ENCODE measurements at regions not wholly inside any gene's neighbourhood (a gene's known extent, or its start where the extent isn't known, plus 50 kb on each side); places are given as distances from the start of the nearest gene placed in this dataset.
"Not testable (repeated sequence)": the region's sequence is repeated elsewhere in the genome, so short reads cannot be mapped to it uniquely, and the experiment has no call there.

DNA sequence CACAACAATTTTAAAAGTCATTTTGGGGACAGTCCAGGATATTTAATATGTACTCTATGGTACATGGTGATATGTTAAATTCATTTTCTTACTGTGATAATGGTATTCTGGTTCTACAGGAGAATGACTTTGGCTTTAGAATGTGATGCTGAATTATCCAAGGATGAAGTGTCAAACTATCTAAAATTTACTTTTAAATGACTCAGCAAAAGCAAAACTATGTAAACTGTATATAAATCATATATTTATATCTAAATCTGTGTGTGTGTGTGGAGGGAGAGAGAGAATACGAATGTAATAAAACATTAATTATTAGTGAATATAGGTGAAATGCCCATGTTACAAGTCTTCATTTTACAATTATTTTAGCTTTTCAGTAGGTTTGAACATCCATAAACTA, 733.8 kb upstream of the CA10 start:
- ATAC-seq (ENCODE audit: poor library complexity) (no peak), DNase-seq (no peak)
- intact Hi-C loops (cut with DNase I), result no loop called here

DNA sequence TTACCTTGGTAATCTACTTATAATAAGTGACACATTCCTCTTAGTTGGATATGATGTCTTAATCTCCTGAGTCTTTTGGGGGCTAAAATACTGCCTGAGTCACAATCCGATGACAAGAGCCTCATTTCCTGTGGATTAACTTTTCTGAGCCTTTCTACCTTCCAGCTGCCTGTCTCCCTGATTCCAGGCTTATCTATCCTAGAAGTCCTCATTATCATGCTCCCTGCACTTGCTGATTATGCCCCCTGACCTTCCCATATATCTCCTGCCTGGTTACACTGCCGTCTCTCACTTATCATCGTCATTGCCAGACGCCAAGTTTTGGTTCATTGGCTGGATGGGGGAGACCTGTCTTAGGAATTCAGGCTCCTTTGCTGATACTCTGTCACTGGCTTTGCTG, 727.4 kb upstream of the CA10 start:
- ATAC-seq (ENCODE audit: poor library complexity) (no peak), DNase-seq (no peak)
- intact Hi-C loops (cut with DNase I), result no loop called here

DNA sequence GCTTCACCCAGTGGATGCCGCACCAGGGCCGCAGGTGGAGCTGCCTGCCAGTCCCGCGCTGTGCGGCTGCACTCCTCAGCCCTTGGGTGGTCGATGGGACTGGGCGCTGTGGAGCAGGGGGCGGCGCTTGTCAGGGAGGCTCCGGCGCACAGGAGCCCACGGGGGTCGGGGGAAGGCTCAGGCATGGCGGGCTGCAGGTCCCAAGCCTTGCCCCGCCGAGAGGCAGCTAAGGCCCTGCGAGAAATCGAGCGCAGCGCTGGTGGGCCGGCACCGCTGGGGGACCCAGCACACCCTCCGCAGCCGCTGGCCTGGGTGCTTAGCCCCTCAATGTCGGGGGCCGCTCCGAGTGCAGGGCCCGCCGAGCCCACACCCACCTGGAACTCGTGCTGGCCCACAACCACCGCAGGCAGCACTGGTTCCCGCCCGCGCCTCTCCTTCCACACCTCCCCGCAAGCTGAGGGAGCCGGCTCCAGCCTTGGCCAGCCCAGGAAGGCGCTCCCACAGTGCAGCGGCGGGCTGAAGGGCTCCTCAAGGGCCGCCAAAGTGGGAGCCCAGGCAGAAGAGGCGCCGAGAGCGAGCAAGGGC, 725.5 kb upstream of the CA10 start:
- intact Hi-C loops (cut with DNase I); DNase-seq; ATAC-seq (ENCODE audit: poor library complexity): not testable (repeated sequence)

DNA sequence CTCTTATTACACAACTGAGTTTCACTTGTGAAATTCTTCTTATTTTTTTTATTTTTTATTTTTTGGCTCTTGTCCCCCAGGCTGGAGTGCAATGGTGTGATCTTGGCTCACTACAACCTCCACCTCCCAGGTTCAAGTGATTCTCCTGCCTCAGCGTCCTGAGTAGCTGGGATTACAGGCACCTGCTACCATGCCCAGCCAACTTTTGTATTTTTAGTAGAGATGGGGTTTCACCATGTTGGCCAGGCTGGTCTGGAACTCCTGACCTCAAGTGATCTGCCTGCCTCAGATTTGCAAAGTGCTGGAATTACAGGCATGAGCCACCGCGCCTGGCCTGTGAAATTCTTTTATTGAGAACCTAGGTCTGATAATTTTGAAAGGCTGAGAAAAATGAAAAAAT, 688.3 kb upstream of the CA10 start:
- DNase-seq; intact Hi-C loops (cut with DNase I); ATAC-seq (ENCODE audit: poor library complexity): not testable (repeated sequence)

DNA sequence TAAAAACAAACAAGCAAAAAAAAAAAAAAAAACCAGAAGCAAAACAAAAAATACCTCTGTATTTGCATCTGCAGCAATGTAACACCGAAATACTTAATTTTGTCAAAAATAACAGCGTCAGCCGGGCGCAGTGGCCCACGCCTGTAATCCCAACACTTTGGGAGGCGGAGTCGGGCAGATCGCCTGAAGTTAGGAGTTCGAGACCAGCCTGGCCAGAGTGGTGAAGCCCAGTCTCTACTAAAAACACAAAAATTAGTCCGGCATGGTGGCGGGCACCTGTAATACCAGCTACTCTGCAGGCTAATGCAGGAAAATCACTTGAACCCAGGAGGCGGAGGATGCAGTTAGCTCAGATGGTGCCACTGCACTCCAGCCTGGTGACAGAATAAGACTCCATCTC, 683.5 kb upstream of the CA10 start:
- no peak for DNase-seq

DNA sequence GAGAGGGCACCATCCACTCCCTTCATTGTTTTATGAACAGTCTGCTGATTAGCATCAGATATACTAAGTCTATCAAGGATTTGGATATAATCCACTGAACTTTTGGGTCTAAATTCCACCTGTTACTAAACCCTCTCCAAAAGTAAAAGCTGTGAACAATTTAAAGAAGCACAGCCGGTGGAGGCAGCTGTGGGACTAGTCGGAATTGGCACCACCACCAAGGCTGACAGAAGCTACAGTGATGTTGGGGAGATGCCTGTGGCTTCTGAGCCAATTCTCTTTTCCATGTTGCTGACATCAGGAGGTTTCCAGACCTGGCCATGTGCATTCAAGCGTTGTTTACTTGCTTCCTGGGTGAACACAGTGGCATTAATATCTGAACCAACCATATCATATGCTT, 679.0 kb upstream of the CA10 start:
- ATAC-seq (ENCODE audit: poor library complexity) (no peak), DNase-seq (no peak)
- intact Hi-C loops (cut with DNase I), result no loop called here

More for the DNA sequence above, 683.5 kb upstream of the CA10 start:
- intact Hi-C loops (cut with DNase I), result no loop called here
- no peak for ATAC-seq (ENCODE audit: poor library complexity)

DNA sequence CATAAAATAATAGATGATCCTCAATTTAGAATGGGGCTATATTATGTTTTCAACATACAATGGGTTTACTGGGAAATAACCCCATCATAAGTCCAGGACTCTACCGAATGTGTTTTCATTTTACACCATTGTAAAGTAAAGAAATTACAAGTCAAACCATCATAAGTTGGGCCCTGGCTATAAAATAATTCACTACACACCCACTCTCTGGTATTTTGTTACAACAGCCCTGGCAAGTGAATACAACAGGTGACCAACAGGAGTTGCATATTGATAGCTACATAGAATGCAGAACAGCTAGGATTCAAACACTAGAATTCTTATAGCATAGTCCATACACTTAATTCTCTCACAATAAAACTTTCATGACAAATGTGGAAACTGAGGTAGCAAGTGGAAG, 673.0 kb upstream of the CA10 start:
- no peak for ATAC-seq (ENCODE audit: poor library complexity)
- no peak for DNase-seq
- intact Hi-C loops (cut with DNase I), result no loop called here

DNA sequence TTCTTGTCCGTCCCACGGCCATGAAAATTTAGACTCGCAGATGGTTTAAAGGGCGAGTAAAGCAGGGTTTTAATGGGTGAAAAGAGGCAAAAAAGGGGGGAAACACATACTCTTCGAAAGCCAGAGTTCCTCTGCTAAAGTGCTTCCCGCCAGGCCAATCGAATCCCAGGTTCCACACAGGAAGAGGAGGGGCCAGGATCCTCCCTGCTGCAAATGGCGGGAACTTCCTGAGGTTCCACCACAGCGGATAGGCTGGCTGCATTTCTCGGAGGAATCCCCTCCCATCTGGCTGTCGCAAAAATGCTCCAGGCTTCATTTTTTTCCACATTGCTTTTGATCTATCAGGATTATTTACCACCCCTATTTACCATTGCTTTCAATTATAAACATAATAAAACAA, 670.1 kb upstream of the CA10 start:
- intact Hi-C loops (cut with DNase I), result no loop called here
- no peak for DNase-seq
- ATAC-seq (ENCODE audit: poor library complexity), result no peak

DNA sequence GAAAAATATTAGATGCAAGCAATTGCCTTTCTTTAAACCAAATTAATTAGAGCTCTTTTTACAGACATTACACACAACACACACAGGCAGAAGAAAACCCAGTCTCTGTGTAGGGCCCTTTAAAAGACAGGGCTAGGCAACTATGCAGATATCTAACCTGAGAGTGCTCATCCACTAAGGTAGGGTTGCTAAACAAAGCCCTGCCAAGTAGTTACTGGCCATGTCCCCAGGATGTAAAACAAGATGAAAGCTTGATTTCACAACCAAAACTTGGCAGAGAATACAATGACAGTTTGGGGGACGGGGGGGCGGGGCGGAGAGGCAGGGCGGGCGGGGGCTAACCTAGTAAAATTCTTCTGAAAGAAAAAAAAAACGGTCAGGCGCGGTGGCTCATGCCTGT, 669.0 kb upstream of the CA10 start:
- DNase-seq, result no peak
- intact Hi-C loops (cut with DNase I), result no loop called here
- no peak for ATAC-seq (ENCODE audit: poor library complexity)

DNA sequence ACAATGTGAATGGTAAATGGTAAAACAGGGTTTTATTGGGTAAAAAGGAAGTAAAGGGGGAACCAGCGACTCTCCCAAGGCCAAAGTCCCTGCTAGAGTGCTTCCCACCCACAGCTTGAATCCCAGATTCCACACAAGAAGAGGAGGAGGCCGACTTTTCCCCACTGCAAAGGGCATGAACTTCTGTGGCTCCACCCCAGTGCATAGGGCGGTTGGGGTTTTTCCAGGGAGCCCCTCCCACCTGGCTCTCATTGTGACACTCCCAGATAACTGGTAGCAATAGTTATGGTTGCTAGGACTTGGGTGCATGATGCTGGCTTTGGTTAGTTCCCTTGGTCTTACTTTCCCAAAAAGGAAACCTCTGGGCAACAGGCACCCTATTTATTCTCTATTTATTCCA, 666.0 kb upstream of the CA10 start:
- intact Hi-C loops (cut with DNase I), result no loop called here
- DNase-seq (no peak), ATAC-seq (ENCODE audit: poor library complexity) (no peak)

DNA sequence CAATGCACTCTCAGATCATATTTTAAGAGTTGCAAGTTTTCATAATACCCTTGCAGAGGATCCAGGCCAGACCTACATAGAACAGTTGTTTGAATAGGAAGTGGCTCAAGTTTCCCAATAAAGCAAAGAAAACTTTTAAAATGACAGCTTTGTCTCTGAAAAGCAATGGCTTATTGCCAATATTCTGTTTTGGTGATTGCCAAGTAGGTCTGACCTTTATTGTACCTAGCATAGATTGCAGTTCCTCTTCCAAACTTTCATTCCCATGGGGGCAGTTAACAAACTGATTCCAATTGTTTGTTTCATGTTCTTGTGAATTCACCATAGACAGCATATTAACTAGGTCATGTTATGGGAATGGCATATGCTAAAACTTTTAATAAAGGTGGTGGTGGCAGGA, 664.6 kb upstream of the CA10 start:
- no peak for DNase-seq

DNA sequence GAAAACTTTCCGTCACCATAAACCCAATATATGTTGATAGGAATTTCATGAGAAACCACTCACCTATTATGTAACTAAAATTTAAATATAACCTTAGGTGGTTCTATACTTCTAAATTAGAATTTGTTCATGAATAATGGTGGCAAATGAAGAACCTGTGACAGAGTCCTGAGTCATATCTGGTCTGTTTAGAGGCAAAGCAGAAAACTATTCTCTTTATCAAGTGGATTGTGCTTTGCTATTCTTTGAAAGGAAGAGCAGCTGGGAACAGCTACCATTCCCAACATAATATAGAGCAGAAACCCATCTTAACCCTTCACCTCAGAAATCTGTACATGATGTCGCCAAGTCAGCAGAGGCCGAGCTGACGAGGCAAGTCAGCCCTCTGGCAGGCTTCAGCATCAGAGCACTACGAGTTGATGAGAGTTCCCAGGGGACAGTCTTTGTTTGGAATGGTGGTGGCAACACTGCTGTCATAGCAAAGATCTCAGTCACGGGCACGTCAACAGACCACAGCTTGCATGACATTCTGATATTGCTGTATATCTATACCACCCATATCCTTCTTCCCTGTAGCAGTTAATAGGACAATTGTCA, 631.9 kb upstream of the CA10 start:
- intact Hi-C loops (cut with DNase I), result no loop called here
- no peak for ATAC-seq (ENCODE audit: poor library complexity)
- no peak for DNase-seq

More for the DNA sequence above, 664.6 kb upstream of the CA10 start:
- intact Hi-C loops (cut with DNase I), result no loop called here
- ATAC-seq (ENCODE audit: poor library complexity), result no peak

DNA sequence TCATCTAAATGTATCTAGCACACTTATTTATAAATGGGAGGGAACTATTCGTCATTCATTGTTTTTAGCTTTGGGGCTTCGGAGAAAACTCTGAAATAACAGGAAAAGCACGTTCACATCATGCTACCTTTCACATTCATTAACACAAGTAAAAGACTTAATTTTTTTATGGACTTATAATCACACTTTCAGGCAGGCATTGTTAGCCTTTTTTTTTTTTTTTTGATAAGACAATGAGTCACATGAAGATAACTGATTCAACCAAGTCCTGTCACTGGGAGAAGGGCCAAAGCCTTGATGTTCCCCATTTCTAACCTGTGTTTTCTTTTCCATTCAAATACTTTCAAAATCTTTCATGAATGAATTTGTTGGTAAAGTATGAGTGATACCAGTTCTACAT, 631.3 kb upstream of the CA10 start:
- no peak for DNase-seq
- intact Hi-C loops (cut with DNase I), result no loop called here
- ATAC-seq (ENCODE audit: poor library complexity), result no peak

DNA sequence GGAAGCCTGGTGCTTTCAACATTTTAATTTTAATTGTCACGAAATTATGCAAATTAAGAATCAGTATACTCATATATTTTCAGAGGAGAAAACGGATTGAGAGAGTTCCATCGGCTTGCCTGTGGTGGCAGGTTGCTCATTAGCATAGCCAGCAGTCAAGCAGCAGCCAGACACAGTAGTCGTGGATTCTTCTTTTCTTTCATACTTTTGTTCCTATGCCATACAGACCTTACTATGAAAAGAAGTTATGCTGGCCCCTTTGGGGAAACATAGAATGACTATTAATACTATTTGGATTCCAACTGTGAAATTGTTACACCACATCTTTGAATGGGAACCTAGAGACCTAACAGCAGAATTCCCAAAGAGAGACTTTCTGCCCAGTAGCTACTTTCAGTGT, 617.7 kb upstream of the CA10 start:
- intact Hi-C loops (cut with DNase I), result no loop called here
- no peak for ATAC-seq (ENCODE audit: poor library complexity)
- no peak for DNase-seq

DNA sequence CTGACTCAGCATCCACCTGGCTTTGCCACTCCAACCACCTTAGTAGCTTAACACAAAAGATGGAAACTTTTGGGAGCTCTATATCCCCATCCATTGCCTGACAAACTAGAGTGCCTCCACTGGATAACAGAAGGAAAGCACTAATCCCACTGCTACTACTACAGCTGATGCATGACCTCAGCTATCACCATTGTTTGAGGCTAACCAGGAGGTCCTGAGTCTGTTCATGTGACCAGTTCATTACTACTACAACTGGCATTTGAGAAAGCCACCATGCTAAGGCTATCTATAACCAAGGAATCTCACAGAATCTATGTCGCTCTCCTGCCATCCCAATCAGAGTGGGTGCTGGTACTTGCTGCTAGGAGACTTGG, 604.3 kb upstream of the CA10 start:
- ATAC-seq (ENCODE audit: poor library complexity), result no peak
- intact Hi-C loops (cut with DNase I), result no loop called here
- DNase-seq, result no peak

DNA sequence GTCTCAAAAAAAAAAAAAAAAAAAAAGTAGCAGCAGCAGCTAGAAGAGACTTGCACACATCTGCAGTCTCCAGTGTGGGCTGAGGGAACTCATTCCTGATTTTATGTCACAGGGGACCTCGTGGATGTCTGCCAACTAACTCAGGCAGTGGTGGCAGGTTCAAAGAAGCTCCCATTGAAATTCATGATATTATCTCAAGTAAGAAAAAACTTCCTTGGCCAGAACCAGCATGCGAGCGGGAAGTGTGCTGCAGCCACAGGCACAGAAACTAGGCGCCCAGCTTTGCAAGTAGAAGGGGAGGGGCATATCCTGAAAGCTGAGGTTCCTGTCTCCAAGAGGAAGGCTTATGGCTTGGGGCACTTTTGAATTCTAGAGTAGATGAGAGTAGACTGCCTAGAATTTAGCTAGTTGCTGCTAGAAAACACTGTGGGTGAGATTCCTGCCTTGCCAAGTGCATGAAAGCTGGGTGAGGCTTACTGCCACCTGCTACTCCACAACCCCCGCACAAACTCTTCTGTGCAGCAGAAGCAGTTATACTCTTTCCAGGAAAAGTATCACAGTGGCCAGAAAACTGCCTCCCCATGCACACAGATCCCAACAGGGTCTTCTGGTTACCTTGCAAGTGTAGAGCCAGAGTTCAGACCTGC, 603.8 kb upstream of the CA10 start:
- DNase-seq (peak; percentile 40), ATAC-seq (ENCODE audit: poor library complexity) (no peak)
- intact Hi-C loops (cut with DNase I), result no loop called here

DNA sequence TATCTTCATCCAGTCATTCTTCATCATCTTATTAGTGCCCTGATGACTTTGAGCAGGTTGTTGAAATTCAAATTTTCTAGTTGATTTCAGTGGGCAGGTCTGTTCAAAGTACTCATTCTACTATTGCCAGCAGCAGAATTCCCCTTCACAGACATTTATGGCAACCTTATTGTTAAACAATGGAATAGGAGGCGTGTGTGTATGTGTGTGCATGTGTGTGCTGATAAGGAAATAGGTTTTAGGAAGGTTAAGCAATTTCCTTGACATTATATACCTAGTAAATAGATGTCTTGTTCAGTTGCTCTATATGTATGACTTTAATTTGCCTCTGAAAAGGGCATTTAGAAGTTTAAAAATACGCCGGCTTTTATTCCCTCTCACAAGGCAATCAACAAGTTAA, 601.4 kb upstream of the CA10 start:
- intact Hi-C loops (cut with DNase I), result no loop called here
- no peak for DNase-seq
- no peak for ATAC-seq (ENCODE audit: poor library complexity)

DNA sequence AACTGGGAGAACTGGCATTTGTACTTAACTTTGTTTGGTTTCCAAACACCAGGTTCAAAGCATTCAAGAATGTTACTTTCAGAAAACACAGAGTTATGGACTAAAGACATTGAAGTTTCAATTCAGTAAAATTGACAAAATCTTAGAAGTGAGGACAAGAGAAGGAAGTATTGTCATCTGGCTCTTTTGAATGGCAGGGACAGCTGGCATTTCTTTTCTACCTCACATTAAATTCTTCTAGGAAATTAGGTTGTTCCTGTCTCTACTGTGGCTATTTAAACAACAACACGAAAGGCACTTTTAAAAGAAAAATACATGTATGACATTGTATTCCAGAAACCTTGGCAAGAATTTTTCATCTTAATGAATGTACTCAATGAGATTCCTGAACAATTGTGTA, 600.0 kb upstream of the CA10 start:
- DNase-seq (no peak), ATAC-seq (ENCODE audit: poor library complexity) (no peak)
- intact Hi-C loops (cut with DNase I), result no loop called here

DNA sequence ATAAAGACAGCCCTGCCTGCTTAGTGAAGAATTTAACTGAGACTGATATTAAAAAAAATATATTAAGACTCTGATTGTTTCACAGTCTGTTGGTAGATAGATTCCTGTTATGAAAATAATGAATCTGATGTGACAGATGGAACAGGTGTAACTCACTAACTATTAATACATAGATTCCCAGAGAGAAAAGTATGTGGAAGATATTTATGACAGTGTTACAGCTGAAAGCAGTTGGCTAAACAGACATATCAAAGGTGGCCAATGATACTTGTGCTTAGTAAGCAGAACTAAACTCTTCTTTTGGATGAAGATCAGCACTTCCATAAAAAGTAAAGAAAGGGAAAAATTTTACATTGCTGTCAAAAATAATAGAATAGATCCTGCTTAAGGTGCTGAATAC, 598.2 kb upstream of the CA10 start:
- intact Hi-C loops (cut with DNase I), result no loop called here
- no peak for ATAC-seq (ENCODE audit: poor library complexity)
- DNase-seq, result no peak

DNA sequence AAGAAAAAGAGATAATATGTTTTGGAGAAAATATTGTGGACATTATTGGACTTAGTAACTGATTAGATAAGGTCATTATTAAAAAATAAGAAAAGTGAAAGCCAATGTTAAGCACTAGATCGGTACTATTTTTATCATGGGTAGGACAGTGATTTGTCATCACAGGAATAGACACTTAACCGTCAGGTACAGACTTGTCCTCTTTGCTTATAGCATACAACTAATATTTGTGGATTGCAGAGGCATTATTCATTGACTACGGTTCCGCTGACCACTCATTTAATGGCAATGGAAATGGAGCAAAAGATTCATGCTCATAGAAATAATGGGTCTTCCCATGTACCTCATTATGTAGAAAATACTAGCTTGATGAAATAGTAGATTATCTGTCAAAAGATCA, 596.3 kb upstream of the CA10 start:
- DNase-seq (no peak), ATAC-seq (ENCODE audit: poor library complexity) (no peak)
- intact Hi-C loops (cut with DNase I), result no loop called here

DNA sequence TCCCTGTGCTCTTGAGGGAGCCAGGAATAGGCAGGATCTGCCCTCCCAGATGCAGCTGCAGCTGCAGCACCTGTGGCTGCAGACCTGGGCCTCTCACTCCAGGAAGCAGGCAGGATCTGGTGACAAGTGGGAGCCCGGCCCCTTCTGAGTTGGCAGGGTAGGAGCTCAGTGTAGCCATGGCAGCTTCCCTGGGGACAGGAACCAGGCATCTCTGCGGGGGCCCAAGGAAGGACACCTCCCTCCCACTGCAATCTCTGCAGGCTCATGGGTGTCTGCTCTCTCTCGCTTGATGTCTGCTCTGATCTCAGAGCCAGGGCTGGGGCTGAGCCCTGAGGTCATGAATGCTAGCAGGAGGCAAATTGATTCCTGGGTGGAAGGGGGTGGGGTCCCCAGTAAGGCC, 592.5 kb upstream of the CA10 start:
- DNase-seq (no peak), ATAC-seq (ENCODE audit: poor library complexity) (no peak)
- intact Hi-C loops (cut with DNase I), result no loop called here
